AG10803 (cell line): ENCODE measurements at regions not wholly inside any gene's neighbourhood (a gene's known extent, or its start where the extent isn't known, plus 50 kb on each side); places are given as distances from the start of the nearest gene placed in this dataset.

ENCODE experiments used
- DNase-seq: peaks from one replicate; pipeline ENCODE4 v3.0.0; 2010; ENCODE audit warnings: low read depth
- H3K4me3 ChIP-seq: 2 replicates; pipeline ENCODE4 v1.5.1; 2011; ENCODE audit warnings: mild to moderate bottlenecking, low read length, control low read depth
- TF ChIP-seq, protein P1 (sequence below): conservative IDR thresholded peaks from 2 replicates; pipeline ENCODE4 v1.5.1; 2011; ENCODE audit warnings: mild to moderate bottlenecking, low read length, control low read depth, inconsistent platforms

DNA sequence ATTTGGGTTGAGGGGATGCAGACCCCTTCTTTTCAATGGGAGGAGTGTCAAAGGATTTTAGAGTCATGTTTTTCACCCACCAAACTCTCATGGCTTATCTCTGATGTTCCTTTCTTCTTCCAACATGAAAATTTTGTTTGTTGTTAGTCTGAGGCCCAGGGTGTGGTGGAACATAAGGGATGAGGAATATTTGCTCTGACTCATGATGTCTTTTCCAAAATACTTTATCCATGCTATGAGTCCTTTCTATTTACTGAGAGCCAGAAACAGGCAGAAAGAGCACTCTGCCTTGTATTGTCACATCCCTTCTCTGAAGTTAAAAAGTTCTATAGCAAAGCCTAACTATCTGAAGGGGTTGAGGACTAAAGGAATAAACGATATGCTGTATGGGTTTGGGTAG is 61.6 kb upstream of the GYPA start:
- TF ChIP-seq, protein P1, sequence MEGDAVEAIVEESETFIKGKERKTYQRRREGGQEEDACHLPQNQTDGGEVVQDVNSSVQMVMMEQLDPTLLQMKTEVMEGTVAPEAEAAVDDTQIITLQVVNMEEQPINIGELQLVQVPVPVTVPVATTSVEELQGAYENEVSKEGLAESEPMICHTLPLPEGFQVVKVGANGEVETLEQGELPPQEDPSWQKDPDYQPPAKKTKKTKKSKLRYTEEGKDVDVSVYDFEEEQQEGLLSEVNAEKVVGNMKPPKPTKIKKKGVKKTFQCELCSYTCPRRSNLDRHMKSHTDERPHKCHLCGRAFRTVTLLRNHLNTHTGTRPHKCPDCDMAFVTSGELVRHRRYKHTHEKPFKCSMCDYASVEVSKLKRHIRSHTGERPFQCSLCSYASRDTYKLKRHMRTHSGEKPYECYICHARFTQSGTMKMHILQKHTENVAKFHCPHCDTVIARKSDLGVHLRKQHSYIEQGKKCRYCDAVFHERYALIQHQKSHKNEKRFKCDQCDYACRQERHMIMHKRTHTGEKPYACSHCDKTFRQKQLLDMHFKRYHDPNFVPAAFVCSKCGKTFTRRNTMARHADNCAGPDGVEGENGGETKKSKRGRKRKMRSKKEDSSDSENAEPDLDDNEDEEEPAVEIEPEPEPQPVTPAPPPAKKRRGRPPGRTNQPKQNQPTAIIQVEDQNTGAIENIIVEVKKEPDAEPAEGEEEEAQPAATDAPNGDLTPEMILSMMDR = no peak
- DNase-seq = no peak
- no peak overlapping the region for H3K4me3 ChIP-seq

DNA sequence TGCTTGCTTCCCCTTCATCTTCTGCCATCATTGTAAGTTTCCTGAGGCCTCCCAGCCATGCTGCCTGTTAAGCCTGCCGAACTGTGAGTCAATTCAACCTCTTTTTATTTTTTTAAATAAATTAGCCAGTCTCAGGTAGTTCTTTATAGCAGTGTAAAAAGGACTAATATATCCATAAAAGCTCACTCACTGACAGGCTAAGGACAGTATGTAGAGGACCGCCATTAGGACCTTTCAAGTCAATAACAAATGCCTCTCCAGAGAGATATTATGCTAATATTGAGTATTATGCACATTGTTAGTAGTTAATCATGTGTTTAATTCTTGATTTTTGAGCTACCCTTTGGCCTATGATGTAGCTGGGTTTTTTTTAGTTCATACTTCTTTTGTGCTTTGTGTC is 62.6 kb upstream of the GYPA start:
- DNase-seq = no peak
- TF ChIP-seq, protein P1 = no peak
- H3K4me3 ChIP-seq = no peak overlapping the region

DNA sequence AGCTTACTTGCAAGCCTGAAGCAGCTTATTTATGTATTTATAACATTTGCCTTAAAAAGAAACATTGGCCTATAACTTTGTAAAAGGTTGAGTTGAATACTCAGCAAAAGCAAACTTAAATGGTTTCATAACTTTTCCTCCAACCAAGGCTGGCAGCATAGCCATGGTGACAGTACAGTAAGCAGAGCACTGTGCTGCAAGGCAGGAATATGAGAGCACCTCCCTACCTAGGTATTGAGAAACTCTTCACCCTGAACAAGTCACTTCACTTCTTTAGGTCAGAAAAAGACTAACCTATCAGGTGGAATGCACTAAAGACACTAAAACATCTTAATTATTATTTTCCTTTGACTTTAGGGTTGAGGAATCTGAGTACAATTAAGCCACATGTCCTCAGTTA is 63.9 kb upstream of the GYPA start:
- TF ChIP-seq, protein P1 = no peak
- H3K4me3 ChIP-seq = no peak overlapping the region
- no peak for DNase-seq

DNA sequence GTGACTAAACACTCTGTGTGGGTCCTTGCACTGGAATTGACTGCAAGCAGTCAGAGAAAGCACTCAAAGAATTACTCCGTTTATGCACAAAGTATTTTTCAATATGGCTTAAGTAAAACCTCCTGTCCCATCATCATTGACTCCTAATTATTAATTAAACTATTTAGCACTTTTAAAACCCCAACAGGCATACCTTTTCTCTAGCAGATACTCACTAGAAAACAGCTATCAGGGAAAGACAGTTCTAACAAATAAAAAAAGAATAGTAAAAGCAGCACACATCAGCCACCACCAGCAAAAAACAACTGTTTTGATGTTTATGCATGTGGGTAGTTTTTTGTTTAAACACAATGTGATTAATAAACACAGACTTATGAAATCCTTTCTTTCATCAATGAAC is 66.2 kb upstream of the GYPA start:
- TF ChIP-seq, protein P1 = no peak
- H3K4me3 ChIP-seq = no peak overlapping the region
- DNase-seq = no peak

DNA sequence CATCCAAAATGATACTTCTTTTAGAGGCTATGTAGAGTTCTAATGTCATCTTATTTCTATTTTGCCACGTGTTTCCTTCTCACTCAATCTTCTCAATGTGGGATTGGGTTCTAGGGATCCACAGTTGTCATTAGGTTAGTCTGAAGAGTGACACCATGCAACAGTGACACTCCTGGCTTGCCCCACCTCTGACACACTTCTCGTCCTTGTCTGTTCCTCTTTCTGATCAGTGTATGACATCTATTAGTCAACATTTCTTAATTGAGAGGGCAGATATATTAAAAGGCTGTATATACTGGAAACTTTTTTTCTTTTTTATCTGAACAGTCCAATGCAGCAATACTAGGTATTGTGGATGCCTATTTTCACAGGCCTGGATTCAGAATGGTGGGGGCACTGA is 67.6 kb upstream of the GYPA start:
- H3K4me3 ChIP-seq = no peak overlapping the region
- TF ChIP-seq, protein P1 = no peak
- no peak for DNase-seq

DNA sequence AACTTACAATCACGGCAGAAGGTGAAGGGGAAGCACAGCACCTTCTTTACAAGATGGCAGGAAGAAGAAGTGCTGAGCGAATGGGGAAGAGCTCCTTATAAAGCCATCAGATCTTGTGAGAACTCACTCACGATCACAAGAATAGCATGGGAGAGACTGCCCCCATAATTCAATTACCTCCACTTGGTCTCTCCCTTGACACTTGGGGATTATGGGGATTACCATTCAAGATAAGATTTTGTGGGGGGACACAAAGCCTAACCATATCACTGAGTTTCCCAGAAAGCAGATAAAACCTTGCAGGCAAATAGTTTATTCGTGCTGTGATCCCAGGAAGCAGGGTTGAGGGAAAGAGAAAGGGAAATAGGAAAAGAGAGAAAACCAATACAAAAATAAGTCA is 69.0 kb upstream of the GYPA start:
- H3K4me3 ChIP-seq = no peak overlapping the region
- no peak for DNase-seq
- TF ChIP-seq, protein P1 = no peak

DNA sequence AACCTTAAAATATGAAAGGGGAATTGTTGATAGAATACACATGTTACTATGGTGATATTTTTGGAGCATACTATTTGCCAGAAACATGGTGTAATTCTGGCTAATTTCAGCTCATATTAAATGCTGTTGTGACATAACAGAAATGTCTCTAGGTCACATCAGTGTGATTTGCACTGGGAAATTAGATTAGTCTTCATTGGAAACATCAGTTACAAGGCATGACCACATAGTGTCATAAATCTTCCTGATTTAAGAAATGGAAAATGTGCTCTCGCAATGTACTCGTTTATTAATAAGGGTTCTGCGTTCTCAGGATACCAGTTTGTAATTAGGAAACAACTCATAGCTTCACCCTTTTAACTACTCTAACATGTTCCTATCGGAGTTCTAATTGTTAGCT is 72.9 kb upstream of the GYPA start:
- DNase-seq = no peak
- TF ChIP-seq, protein P1 = no peak

More for the DNA sequence above, 72.9 kb upstream of the GYPA start:
- H3K4me3 ChIP-seq = no peak overlapping the region
